Transverse colon (tissue), 3 donors: ENCODE measurements at regions not wholly inside any gene's neighbourhood (a gene's known extent, or its start where the extent isn't known, plus 50 kb on each side); places are given as distances from the start of the nearest gene placed in this dataset.
"Not testable (repeated sequence)": the region's sequence is repeated elsewhere in the genome, so short reads cannot be mapped to it uniquely, and the experiment has no call there.

Experiments used
- CTCF ChIP-seq, 5 experiments: fragments of 200-600 bp in 3 of 5; fragments of 450-650 bp in 2 of 5; sonication (generic) in 3 of 5; IDR thresholded peaks; 1 replicate in 2 of 5; 2 replicates in 3 of 5; pipeline ENCODE4 v1.5.1; 2016 to 2017; ENCODE audit warnings: antibody characterized with exemption in 5 of 5, inconsistent platforms in 3 of 5, mild to moderate bottlenecking in 2 of 5, moderate library complexity in 1 of 5
- POLR2A ChIP-seq: fragments of 450-650 bp; IDR thresholded peaks from one replicate; pipeline ENCODE4 v1.6.1; 2016; ENCODE audit warnings: antibody characterized with exemption, mild to moderate bottlenecking, moderate library complexity

- not testable (repeated sequence) for TF ChIP-seq CTCF (IDR thresholded peaks at IDR 0.05); POLR2A
Observed at GRCh38 chr4:137405833-137406232, 126.5 kb downstream of the PCDH18 start.
